Stimulated activated CD8-positive, alpha-beta memory T cell treated with anti-CD3 and anti-CD28 coated beads, Interleukin-12 subunit alpha, Interleukin-12 subunit beta, amount 100 ng/mL, for 24 hours (primary cell): ENCODE measurements at regions not wholly inside any gene's neighbourhood (a gene's known extent, or its start where the extent isn't known, plus 50 kb on each side); places are given as distances from the start of the nearest gene placed in this dataset.

Source experiments
- DNase-seq: peaks from one replicate; pipeline ENCODE4 v3.0.0-alpha.2; 2020; ENCODE audit errors: extremely low read depth

GRCh38 chr15:77541421-77542181 lies 91.1 kb downstream of the LINGO1 start:
- no peak for DNase-seq

GRCh38 chr15:77540312-77541060 lies 92.2 kb downstream of the LINGO1 start:
- DNase-seq: no peak

GRCh38 chr15:77538793-77539497 lies 93.8 kb downstream of the LINGO1 start:
- DNase-seq: no peak

GRCh38 chr15:77538027-77538451 lies 94.7 kb downstream of the LINGO1 start:
- no peak for DNase-seq

- DNase-seq: no peak
Observed at GRCh38 chr15:77537006-77537405, 95.7 kb downstream of the LINGO1 start.

GRCh38 chr15:77535845-77536244 lies 96.9 kb downstream of the LINGO1 start:
- no peak for DNase-seq
